Osteocyte (in vitro differentiated cells): ENCODE measurements at regions not wholly inside any gene's neighbourhood (a gene's known extent, or its start where the extent isn't known, plus 50 kb on each side); places are given as distances from the start of the nearest gene placed in this dataset.

Experiments
- DNase-seq: peaks from one replicate; pipeline ENCODE4 v3.0.0; 2021; ENCODE audit warnings: mixed read lengths; ENCODE audit not compliant: unreplicated experiment; ENCODE audit errors: extremely low spot score
- H3K27ac Mint-ChIP-seq: one replicate; pipeline ENCODE4 v1.8.0; 2021; ENCODE audit warnings: mild to moderate bottlenecking, mixed read lengths; ENCODE audit not compliant: unreplicated experiment
- H3K27me3 Mint-ChIP-seq: one replicate; pipeline ENCODE4 v1.8.0; 2021; ENCODE audit warnings: mixed read lengths; ENCODE audit not compliant: unreplicated experiment
- H3K36me3 Mint-ChIP-seq: one replicate; pipeline ENCODE4 v1.8.0; 2021; ENCODE audit warnings: mixed read lengths; ENCODE audit not compliant: unreplicated experiment
- H3K4me1 Mint-ChIP-seq: one replicate; pipeline ENCODE4 v1.8.0; 2021; ENCODE audit warnings: mixed read lengths; ENCODE audit not compliant: unreplicated experiment
- H3K4me3 Mint-ChIP-seq: one replicate; pipeline ENCODE4 v1.8.0; 2021; ENCODE audit warnings: mild to moderate bottlenecking, moderate library complexity, mixed read lengths; ENCODE audit not compliant: unreplicated experiment
- H3K9me3 Mint-ChIP-seq: one replicate; pipeline ENCODE4 v1.8.0; 2021; ENCODE audit warnings: mixed read lengths; ENCODE audit not compliant: unreplicated experiment
- CTCF ChIP-seq: fragments of 200-600 bp; sonication (generic); IDR thresholded peaks from 2 replicates; pipeline ENCODE4 v1.5.0; 2021; ENCODE audit warnings: antibody characterized with exemption, mild to moderate bottlenecking, moderate library complexity

GRCh38 chr14:30185832-30186231 lies 258.2 kb upstream of the PRKD1 start:
- no peak overlapping the region for H3K4me3 Mint-ChIP-seq
- H3K27me3 Mint-ChIP-seq, result peaks cover 2% of the 10 kb centered on the region
- no peaks in the 10 kb centered on the region for H3K4me1 Mint-ChIP-seq
- H3K9me3 Mint-ChIP-seq, result no peaks in the 10 kb centered on the region
- H3K27ac Mint-ChIP-seq, result no peak overlapping the region
- no peak for TF ChIP-seq CTCF
- DNase-seq, result no peak
- H3K36me3 Mint-ChIP-seq, result no peaks in the 10 kb centered on the region

GRCh38 chr14:30191639-30192279 lies 264.1 kb upstream of the PRKD1 start:
- H3K4me1 Mint-ChIP-seq, result peaks cover 14% of the 10 kb centered on the region
- no peak for TF ChIP-seq CTCF
- H3K36me3 Mint-ChIP-seq, result no peaks in the 10 kb centered on the region
- H3K27me3 Mint-ChIP-seq, result no peaks in the 10 kb centered on the region
- no peak overlapping the region for H3K4me3 Mint-ChIP-seq
- DNase-seq, result no peak
- H3K9me3 Mint-ChIP-seq, result no peaks in the 10 kb centered on the region
- H3K27ac Mint-ChIP-seq, result no peak overlapping the region

- no peaks in the 10 kb centered on the region for H3K36me3 Mint-ChIP-seq
- no peak overlapping the region for H3K27ac Mint-ChIP-seq
- no peaks in the 10 kb centered on the region for H3K27me3 Mint-ChIP-seq
- no peak for DNase-seq
- no peak for TF ChIP-seq CTCF
- no peaks in the 10 kb centered on the region for H3K9me3 Mint-ChIP-seq
- peaks cover 14% of the 10 kb centered on the region for H3K4me1 Mint-ChIP-seq
- no peak overlapping the region for H3K4me3 Mint-ChIP-seq
Measured at GRCh38 chr14:30193101-30193500, 265.5 kb upstream of the PRKD1 start.

GRCh38 chr14:30193845-30194501 lies 266.3 kb upstream of the PRKD1 start:
- H3K36me3 Mint-ChIP-seq, result no peaks in the 10 kb centered on the region
- H3K4me3 Mint-ChIP-seq, result no peak overlapping the region
- H3K27me3 Mint-ChIP-seq, result no peaks in the 10 kb centered on the region
- H3K4me1 Mint-ChIP-seq, result peaks cover 14% of the 10 kb centered on the region
- TF ChIP-seq CTCF, result no peak
- no peak for DNase-seq
- peak overlapping the region; percentile 15 for H3K27ac Mint-ChIP-seq
- H3K9me3 Mint-ChIP-seq, result no peaks in the 10 kb centered on the region

GRCh38 chr14:30194741-30195148 lies 267.1 kb upstream of the PRKD1 start:
- Mint-ChIP-seq H3K4me1 (peaks cover 14% of the 10 kb centered on the region), H3K36me3 (no peaks in the 10 kb centered on the region), H3K9me3 (no peaks in the 10 kb centered on the region), H3K4me3 (no peak overlapping the region), H3K27me3 (no peaks in the 10 kb centered on the region), H3K27ac (no peak overlapping the region)
- no peak for DNase-seq
- no peak for TF ChIP-seq CTCF
